Left lung (tissue), 4 donors: ENCODE measurements at regions not wholly inside any gene's neighbourhood (a gene's known extent, or its start where the extent isn't known, plus 50 kb on each side); places are given as distances from the start of the nearest gene placed in this dataset.
A peak's percentile ranks its signal among the peaks of the same experiment; 100 is the strongest.
"Not testable (repeated sequence)": the region's sequence is repeated elsewhere in the genome, so short reads cannot be mapped to it uniquely, and the experiment has no call there.

Experiments
- ATAC-seq: fragments of 200-7000 bp; cut with Tn5 transposase; one replicate; pipeline ENCODE4 v1.9.1; 2020; ENCODE audit warnings: moderate library complexity
- DNase-seq, 4 donors: peaks; one replicate each; pipeline ENCODE4 v3.0.0-alpha.2; 2013 to 2020
- H3K27ac ChIP-seq, 2 donors: fragments of 200-600 bp; sonication (generic) in 1 of 2; one replicate each; pipeline versions ENCODE4 v1.5.0 to v1.8.0; 2020 to 2021
- H3K27me3 ChIP-seq, 2 donors: fragments of 200-600 bp; sonication (generic) in 1 of 2; one replicate each; pipeline versions ENCODE4 v1.5.0 to v1.8.0; 2020 to 2021
- H3K36me3 ChIP-seq, 2 donors: fragments of 200-600 bp; sonication (generic) in 1 of 2; one replicate each; pipeline versions ENCODE4 v1.5.0 to v1.8.0; 2020 to 2021
- H3K4me1 ChIP-seq, 2 donors: fragments of 200-600 bp; one replicate each; pipeline ENCODE4 v1.8.0; 2021
- H3K4me3 ChIP-seq, 2 donors: fragments of 200-600 bp; sonication (generic) in 1 of 2; one replicate each; pipeline versions ENCODE4 v1.5.0 to v1.8.0; 2020 to 2021; ENCODE audit warnings: mild to moderate bottlenecking in 1 of 2
- H3K9me3 ChIP-seq, 2 donors: fragments of 200-600 bp; sonication (generic) in 1 of 2; one replicate each; pipeline versions ENCODE4 v1.5.0 to v1.8.0; 2020 to 2021
- CTCF ChIP-seq, 2 donors: fragments of 200-600 bp; sonication (generic) in 1 of 2; IDR thresholded peaks; one replicate each; pipeline versions ENCODE4 v1.5.0 to v1.8.0; 2021; ENCODE audit warnings: antibody characterized with exemption in 2 of 2
- intact Hi-C, 2 donors: fragments of 100-400 bp; cut with DNase I; formaldehyde crosslinking; loops; one replicate each; pipeline versions ENCODE4 v1.11.2 to v1.14.2; 2022
- donor health status: DM: no; HTN: yes; CAD: no.
- donor health status: DM: no; HTN: no; CAD: no.

- no peak overlapping the region for H3K4me3 ChIP-seq
- ATAC-seq (no peak), DNase-seq (no peak)
- TF ChIP-seq CTCF (IDR thresholded peaks at IDR 0.05), result no peak
- no peaks in the 10 kb centered on the region for H3K4me1 ChIP-seq
- no peaks in the 10 kb centered on the region for H3K9me3 ChIP-seq
- no peak overlapping the region for H3K27ac ChIP-seq
- no peaks in the 10 kb centered on the region for H3K36me3 ChIP-seq
- intact Hi-C loops, result no loop called here
- H3K27me3 ChIP-seq, result no peaks in the 10 kb centered on the region
Measured at GRCh38 chr4:56142088-56142487, 193.3 kb downstream of the CEP135 start.

DNA sequence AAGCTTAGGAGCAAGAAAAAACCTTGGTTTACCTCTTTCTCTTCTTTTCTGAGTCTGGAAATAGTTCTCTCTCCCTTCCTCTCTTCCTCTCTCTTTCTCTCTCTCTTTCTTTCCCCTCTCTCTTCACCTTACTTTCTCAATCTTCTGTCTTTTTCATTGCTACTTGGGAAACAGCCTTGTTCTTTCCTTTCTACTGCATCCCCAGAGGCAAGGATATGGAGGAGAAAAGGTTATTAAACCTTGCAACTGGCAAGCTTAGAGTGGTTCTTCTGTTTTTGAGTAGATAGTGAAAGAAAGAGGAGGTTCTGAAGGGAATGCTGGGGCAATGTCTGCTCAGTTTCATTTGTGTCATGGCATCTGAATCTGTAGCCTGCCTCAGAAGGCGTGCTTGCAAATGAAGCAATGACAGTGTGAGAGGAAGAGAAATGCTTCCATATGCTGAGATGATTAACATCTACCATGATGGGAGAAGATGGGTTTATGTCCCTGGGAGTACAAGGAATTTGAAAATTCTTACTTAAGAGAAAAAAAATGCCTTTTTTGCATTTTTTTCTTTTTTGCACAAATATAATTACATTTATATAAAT is 190.6 kb downstream of the CEP135 start:
- Histone ChIP-seq H3K4me1 (no peaks in the 10 kb centered on the region), H3K9me3 (no peaks in the 10 kb centered on the region), H3K27ac (no peak overlapping the region), H3K36me3 (no peaks in the 10 kb centered on the region), H3K4me3 (no peak overlapping the region), H3K27me3 (no peaks in the 10 kb centered on the region)
- ATAC-seq, result no peak
- no peak for DNase-seq
- intact Hi-C loops, result no loop called here
- TF ChIP-seq CTCF (IDR thresholded peaks at IDR 0.05), result no peak

- DNase-seq, H3K27ac ChIP-seq, H3K4me3 ChIP-seq, intact Hi-C loops, ATAC-seq, H3K27me3 ChIP-seq, H3K9me3 ChIP-seq, H3K36me3 ChIP-seq, H3K4me1 ChIP-seq: not testable (repeated sequence)
Measured at GRCh38 chr4:56134834-56135233, 186.1 kb downstream of the CEP135 start.

DNA sequence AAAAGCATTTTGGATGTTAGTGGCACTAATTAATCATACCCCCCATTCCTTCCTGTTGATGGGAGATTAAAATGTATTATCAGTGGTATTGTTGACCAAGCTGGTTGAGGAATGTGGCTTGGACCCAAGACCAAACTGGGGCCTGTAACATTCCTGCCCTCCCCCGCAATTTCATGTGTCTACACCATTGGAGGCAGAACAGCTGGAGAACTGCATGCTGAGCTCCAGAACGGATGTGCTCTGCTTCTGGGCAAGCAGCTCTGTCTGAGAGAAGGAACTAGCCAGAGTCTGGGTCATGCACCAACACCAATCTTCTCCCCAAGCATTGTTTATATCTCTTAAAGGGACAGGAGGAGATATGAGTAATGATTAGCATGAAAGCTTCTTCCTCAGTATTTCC is 185.5 kb downstream of the CEP135 start:
- no peak for TF ChIP-seq CTCF (IDR thresholded peaks at IDR 0.05)
- DNase-seq (peak in 2 of 4 donors; percentile 30 to 33), ATAC-seq (peak; percentile 72)
- no peaks in the 10 kb centered on the region for H3K9me3 ChIP-seq
- no peak overlapping the region for H3K4me3 ChIP-seq
- intact Hi-C loops, result no loop called here
- no peaks in the 10 kb centered on the region for H3K4me1 ChIP-seq
- H3K27ac ChIP-seq, result no peak overlapping the region
- no peaks in the 10 kb centered on the region for H3K36me3 ChIP-seq
- no peaks in the 10 kb centered on the region for H3K27me3 ChIP-seq

DNA sequence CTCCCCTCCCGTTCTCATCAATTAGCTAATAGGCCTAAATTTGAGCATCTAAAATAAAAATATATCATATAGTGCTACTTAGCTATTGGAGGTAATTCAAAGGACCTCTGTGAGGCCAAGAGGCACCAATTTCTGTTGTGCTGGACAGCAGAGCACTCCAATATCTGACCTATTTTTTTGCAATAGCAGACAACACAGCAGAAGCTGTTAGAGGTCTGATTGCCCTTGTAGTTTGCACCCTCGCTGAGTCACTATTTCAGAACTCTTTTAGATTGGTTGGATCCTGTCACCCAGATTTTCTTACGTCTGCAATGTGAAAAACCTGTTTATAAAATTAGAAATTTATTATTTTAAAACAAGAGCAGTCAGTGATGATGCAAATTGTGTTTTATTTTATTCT is 184.1 kb downstream of the CEP135 start:
- Histone ChIP-seq H3K4me3 (no peak overlapping the region), H3K27me3 (no peaks in the 10 kb centered on the region), H3K9me3 (no peaks in the 10 kb centered on the region), H3K27ac (no peak overlapping the region), H3K36me3 (no peaks in the 10 kb centered on the region), H3K4me1 (no peaks in the 10 kb centered on the region)
- no peak for DNase-seq
- ATAC-seq, result no peak
- no peak for TF ChIP-seq CTCF (IDR thresholded peaks at IDR 0.05)
- intact Hi-C loops, result no loop called here

GRCh38 chr4:56132188-56132587 is 183.4 kb downstream of the CEP135 start:
- H3K27ac ChIP-seq, H3K36me3 ChIP-seq, H3K27me3 ChIP-seq, H3K4me1 ChIP-seq, intact Hi-C loops, ATAC-seq, DNase-seq, H3K9me3 ChIP-seq, H3K4me3 ChIP-seq: not testable (repeated sequence)
